AG09319 (cell line): ENCODE measurements at regions not wholly inside any gene's neighbourhood (a gene's known extent, or its start where the extent isn't known, plus 50 kb on each side); places are given as distances from the start of the nearest gene placed in this dataset.

ENCODE experiments used
- DNase-seq: peaks from one replicate; pipeline ENCODE4 v3.0.0-alpha.2; 2010; ENCODE audit warnings: low read depth; ENCODE audit errors: extremely low read depth
- TF ChIP-seq, protein P1 (sequence below): IDR thresholded peaks from 2 replicates; pipeline ENCODE4 v1.5.1; 2011; ENCODE audit warnings: low read depth, mild to moderate bottlenecking, inconsistent platforms, low read length, moderate library complexity

DNA sequence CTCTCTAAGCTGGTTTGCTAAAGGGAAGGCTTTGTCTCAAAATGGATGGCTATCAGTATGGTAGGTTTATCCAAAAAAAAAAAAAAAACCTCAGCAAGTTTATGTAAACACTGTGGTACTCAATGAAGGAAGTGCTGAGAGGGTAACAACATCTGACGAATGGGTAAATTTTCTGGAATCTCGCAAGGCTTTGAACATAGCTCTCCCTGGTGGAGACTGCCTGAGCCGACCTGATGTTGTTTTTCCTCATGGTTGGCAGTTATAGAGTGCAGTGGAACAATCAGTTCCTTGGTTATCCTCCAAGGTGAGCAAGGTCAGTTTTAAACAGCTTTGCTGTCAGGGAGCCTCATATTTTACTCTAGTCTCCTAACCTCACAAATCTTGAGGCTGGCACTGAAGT lies 94.6 kb downstream of the ZPLD1 start:
- TF ChIP-seq, protein P1, sequence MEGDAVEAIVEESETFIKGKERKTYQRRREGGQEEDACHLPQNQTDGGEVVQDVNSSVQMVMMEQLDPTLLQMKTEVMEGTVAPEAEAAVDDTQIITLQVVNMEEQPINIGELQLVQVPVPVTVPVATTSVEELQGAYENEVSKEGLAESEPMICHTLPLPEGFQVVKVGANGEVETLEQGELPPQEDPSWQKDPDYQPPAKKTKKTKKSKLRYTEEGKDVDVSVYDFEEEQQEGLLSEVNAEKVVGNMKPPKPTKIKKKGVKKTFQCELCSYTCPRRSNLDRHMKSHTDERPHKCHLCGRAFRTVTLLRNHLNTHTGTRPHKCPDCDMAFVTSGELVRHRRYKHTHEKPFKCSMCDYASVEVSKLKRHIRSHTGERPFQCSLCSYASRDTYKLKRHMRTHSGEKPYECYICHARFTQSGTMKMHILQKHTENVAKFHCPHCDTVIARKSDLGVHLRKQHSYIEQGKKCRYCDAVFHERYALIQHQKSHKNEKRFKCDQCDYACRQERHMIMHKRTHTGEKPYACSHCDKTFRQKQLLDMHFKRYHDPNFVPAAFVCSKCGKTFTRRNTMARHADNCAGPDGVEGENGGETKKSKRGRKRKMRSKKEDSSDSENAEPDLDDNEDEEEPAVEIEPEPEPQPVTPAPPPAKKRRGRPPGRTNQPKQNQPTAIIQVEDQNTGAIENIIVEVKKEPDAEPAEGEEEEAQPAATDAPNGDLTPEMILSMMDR = no peak
- no peak for DNase-seq

DNA sequence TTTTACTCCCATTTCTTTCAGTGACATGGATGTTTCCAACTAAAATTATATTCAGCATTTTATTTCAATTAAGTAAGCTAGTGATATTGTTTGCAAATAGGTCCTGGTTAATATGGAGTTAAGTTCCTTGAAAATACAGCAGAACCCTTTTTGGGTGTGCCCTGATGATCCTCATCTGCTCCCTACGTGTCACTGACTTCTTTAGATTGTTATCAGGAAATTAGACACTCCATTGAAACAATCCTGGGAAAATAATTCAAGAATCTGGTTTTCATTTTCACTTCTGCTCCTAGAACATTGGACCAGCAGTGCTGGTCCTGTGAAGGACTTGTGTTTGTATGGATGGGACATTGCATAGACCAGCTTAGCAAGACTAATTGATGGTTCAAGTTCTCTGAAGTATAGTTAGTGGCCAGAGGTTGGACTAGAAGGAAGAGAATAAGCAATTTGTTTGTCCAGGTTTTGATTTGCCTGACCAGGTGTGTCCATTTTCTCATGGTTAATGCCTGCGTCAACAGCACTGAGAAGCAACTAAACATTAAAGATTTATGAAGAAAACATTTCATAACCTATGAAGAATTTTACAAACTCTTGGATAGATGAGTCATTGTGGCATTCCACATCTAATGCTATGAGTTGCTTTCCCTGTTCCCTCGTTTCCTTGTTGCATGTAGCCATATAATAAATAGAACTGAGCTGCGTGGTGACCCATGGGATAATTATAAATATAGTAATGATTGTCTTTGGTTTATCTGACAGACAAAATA lies 95.8 kb downstream of the ZPLD1 start:
- TF ChIP-seq, protein P1 = no peak
- DNase-seq = no peak

DNA sequence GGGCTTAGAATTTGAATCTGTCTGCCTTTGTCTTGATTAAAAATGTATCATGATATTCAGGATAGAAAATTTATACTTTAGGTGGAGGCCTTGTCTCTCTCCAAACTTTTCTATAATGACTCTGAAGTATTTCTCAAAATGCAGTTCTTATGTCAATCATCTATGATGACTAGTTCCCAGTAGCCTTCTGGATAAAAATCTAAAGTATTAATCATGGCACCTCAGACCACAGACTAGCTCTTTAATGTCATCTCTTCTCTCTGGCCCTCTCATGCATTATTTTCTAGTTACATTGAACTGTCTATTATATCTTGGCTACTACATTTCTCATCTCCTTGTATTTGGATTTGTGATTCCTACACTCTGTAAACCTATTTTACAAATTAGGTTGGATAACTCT lies 96.9 kb downstream of the ZPLD1 start:
- no peak for DNase-seq
- TF ChIP-seq, protein P1 = no peak

DNA sequence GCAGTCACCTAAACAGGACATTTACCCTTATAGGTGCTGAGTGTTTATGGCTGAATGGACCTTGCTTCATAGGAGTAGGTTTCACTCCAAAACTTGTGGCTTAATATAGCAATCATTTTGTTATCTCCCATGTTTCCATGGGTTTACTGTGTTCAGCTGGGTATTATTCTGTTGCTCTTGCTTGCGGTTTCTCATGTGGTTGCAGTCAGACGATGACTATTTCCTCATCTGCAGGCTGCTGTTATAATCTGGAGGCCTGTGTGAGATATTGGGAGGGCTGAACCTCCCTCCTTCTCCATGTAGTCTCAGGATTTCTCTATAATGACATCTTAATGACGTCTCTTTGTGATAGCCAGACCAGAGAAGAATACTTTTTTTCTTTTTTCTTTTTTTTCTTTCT lies 98.1 kb downstream of the ZPLD1 start:
- no peak for DNase-seq
- TF ChIP-seq, protein P1 = no peak

DNA sequence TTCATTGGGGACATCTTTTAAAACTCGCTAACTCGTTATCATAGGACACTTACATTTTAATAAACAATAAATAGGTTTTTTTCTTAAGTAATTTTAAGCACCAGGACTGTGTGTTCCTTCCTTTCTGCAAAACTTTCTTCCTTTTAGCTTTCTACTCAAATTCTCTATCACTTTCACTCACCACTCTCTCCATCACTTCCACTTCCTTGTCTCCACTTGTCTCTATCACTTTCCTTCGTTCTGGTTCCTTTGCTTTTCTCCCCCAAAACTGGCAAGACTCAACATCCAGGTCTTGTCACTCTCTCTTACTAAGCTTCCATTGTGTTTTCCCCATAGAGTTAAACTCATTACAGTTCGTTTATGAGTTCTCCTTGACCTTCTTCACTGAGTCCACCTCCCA lies 99.0 kb downstream of the ZPLD1 start:
- no peak for DNase-seq
- TF ChIP-seq, protein P1 = no peak

DNA sequence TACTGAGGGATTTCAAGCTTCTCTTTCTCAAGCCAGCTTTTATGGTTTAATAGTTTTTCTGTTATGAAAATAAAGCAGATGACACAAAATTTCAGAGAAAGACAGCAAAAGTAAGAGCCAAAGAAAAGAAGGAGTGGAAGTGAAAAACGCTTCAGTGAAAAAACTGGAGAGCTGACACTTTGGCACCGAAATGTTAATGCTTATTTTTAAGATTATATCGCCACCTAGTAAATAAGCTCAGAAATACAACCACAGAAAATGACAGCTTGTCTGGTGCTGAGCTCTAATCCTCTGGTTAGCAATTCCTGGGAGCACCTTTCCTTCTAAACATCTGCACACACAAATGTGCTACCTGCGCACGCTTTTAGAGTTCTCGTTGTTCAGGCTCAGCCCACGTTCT lies 101.6 kb downstream of the ZPLD1 start:
- DNase-seq = peak; percentile 2

DNA sequence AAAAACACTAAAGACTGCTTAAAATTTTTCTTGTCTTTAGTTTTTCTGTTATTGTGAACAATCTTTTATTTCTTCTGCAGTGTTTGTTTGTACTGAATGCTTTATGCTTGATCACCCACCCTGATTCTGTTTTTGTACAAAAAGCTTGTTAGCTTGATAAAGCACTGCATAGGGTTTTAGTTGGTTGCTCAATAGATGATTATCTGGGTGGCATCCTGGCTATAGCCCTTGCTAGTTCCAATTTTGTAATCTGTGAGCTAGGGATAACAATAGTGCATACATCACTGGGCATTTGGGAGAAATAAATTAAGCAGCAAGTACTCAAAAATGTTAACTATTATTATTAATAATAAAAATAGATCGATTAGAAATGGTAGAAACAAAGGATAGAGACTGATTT lies 102.3 kb downstream of the ZPLD1 start:
- TF ChIP-seq, protein P1 = no peak
- DNase-seq = no peak

More for the DNA sequence above, 101.6 kb downstream of the ZPLD1 start:
- TF ChIP-seq, protein P1 = peak; percentile 30
